H7 (cell line): ENCODE measurements at regions not wholly inside any gene's neighbourhood (a gene's known extent, or its start where the extent isn't known, plus 50 kb on each side); places are given as distances from the start of the nearest gene placed in this dataset.
"Not testable (repeated sequence)": the region's sequence is repeated elsewhere in the genome, so short reads cannot be mapped to it uniquely, and the experiment has no call there.

Source experiments
- DNase-seq: peaks from one replicate; pipeline ENCODE4 v3.0.0; 2012
- H3K27me3 ChIP-seq: 2 replicates; pipeline ENCODE4 v1.6.0; 2011; ENCODE audit warnings: mild to moderate bottlenecking, low read length; ENCODE audit not compliant: control insufficient read depth, insufficient read depth
- H3K36me3 ChIP-seq: replicated peaks from 2 replicates; pipeline ENCODE4 v1.5.1; 2011; ENCODE audit warnings: low read length; ENCODE audit not compliant: control insufficient read depth, insufficient read depth
- H3K4me3 ChIP-seq: 2 replicates; pipeline ENCODE4 v1.5.1; 2011; ENCODE audit warnings: low read depth, mild to moderate bottlenecking, control low read depth, low read length, moderate library complexity; ENCODE audit not compliant: insufficient read depth

DNA sequence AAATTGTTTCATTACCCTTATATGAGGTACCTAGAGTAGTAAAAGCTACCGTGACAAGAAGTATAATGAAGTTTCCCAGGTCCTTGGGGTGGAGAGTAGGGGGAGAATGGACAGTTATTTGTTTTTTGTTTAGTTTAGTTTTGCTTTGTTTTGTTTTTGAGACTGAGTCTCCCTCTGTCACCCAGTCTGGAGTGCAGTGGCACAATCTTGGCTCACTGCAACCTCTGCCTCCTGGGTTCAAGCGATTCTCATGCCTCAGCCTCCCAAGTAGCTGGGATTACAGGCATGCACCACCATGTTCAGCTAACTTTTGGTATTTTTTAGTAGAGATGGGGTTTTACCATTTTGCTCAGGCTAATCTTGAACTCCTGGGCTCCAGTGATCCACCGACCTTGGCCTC is 94.2 kb downstream of the VPREB1 start:
- DNase-seq, H3K4me3 ChIP-seq, H3K36me3 ChIP-seq: not testable (repeated sequence)
- H3K27me3 ChIP-seq, result peaks cover 94% of the 10 kb centered on the region

GRCh38 chr22:22341736-22342135 is 97.2 kb downstream of the VPREB1 start:
- H3K27me3 ChIP-seq, result peaks cover 96% of the 10 kb centered on the region
- no peaks in the 10 kb centered on the region for H3K36me3 ChIP-seq
- H3K4me3 ChIP-seq, result no peak overlapping the region
- no peak for DNase-seq

DNA sequence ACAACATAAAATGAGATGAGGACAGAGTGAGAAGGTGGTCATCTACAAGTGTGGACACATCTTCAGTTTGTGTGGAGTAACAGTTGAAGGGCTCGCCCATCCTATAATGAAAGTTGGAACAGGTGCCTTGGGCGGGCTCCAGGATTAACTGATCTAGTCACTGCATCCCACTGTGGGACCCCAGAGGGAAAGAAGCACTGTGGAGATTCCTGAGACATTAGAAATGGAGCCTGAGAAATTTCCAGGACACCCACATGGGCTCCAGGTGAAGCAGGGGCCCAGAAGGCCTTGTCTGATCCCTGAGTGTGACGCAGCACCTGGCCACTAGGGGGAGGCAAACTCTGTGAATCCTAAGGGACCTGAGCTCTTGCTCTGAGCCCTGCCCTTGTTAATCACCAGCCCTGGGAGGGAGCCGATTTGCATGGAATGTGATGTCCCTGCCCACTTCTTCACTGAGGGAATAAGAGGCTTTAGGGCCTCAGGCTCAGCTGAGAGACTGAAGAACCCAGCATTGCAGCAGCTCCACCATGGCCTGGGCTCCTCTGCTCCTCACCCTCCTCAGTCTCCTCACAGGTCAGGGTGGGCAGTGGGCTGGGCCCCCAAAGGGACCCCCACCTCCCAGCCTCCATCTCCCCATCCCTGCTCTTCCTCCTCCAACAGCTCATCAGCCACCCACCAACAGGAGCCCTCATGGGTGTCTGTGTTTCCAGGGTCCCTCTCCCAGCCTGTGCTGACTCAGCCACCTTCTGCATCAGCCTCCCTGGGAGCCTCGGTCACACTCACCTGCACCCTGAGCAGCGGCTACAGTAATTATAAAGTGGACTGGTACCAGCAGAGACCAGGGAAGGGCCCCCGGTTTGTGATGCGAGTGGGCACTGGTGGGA is 98.4 kb downstream of the VPREB1 start:
- no peak overlapping the region for H3K4me3 ChIP-seq
- peak; percentile 91 for DNase-seq
- H3K36me3 ChIP-seq, result no peaks in the 10 kb centered on the region
- H3K27me3 ChIP-seq, result peaks cover 97% of the 10 kb centered on the region

DNA sequence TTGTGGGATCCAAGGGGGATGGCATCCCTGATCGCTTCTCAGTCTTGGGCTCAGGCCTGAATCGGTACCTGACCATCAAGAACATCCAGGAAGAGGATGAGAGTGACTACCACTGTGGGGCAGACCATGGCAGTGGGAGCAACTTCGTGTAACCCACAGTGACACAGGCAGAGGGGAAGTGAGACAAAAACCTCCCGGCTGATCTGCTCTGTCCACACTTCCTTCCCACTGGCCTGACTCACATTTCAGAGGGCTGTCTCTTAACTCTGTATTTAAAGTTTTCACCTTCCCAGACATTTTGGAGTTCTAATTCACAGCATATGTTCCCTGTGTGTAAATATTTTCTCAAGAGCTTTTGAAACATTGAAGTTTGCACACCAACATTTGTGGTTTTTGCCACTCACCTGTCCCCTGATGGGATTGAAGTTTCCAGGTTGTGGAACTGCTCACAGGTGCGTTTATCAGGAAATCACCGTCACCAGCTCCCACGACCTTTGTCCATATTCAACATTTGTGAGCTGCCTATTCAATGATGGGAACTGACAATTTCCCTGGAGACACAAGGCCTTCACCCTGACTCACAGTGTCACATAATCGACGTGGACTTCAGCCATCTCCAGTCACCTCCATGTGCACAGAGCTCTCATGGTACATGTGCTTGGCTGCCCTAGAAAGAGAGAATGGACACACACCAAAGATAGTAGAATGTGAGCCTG is 99.2 kb downstream of the VPREB1 start:
- H3K4me3 ChIP-seq, result no peak overlapping the region
- no peaks in the 10 kb centered on the region for H3K36me3 ChIP-seq
- DNase-seq, result no peak
- H3K27me3 ChIP-seq, result peaks cover 97% of the 10 kb centered on the region

DNA sequence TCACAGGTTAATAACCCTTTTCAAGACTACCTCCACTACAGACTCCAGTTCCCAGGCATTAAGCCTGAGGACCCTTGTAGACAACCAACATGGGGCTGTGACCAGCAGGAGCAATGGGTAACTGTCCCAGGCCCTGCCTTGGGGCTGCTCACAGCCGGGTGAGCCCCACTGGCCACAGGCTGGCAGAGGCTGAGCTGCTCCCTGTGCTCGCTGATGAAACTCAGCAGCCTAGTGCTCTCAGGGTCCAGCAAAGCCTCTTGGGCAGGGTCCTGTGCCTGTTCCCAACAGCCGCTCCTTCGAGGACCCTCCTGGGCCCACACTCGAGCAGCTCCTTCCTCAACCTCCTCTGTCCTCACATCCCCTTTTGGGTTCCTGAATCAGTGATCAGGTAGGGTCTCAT is 99.8 kb downstream of the VPREB1 start:
- Histone ChIP-seq H3K36me3 (no peaks in the 10 kb centered on the region), H3K27me3 (peaks cover 97% of the 10 kb centered on the region), H3K4me3 (no peak overlapping the region)
- no peak for DNase-seq

GRCh38 chr22:22345781-22346180 is 101.2 kb downstream of the VPREB1 start:
- DNase-seq, result no peak
- no peaks in the 10 kb centered on the region for H3K36me3 ChIP-seq
- H3K4me3 ChIP-seq, result no peak overlapping the region
- peaks cover 97% of the 10 kb centered on the region for H3K27me3 ChIP-seq

- Histone ChIP-seq H3K36me3 (no peaks in the 10 kb centered on the region), H3K4me3 (no peak overlapping the region), H3K27me3 (peaks cover 97% of the 10 kb centered on the region)
- no peak for DNase-seq
Measured at GRCh38 chr22:22346401-22347107, 102.0 kb downstream of the VPREB1 start.

GRCh38 chr22:22348127-22348814 is 103.7 kb downstream of the VPREB1 start:
- Histone ChIP-seq H3K36me3 (no peaks in the 10 kb centered on the region), H3K27me3 (peaks cover 99% of the 10 kb centered on the region), H3K4me3 (no peak overlapping the region)
- peak; percentile 34 for DNase-seq

DNA sequence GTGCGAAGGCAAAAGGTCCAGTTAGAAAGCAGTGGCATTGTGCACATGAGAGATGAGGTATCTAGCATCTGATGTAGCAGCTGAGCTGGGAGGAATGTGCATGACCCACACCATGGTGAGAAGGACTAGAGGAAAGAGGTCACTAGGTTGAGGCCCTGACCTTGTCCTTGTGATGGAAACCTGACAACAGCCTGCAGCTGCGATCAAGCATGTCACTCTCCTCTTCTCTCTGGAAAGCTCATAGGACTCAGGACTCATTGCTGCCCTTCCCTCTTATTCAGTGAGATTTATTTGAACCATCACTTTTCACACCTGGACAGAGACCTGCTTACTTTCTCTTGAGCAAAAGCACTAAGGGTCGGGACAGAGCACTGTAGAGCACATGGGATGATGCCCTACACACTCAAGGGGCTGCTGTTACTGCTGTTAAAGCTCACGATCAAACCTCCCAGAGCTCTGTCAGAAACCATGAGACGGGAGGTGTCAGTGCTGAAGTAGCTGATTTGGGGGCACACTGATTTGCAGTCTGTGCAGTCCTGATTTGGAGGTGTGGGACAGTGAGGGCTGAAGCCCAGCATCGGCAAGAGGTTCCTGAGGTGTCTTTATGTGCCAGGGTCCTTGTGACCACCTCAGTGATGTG is 104.3 kb downstream of the VPREB1 start:
- peaks cover 99% of the 10 kb centered on the region for H3K27me3 ChIP-seq
- H3K4me3 ChIP-seq, result no peak overlapping the region
- DNase-seq, result no peak
- no peaks in the 10 kb centered on the region for H3K36me3 ChIP-seq

DNA sequence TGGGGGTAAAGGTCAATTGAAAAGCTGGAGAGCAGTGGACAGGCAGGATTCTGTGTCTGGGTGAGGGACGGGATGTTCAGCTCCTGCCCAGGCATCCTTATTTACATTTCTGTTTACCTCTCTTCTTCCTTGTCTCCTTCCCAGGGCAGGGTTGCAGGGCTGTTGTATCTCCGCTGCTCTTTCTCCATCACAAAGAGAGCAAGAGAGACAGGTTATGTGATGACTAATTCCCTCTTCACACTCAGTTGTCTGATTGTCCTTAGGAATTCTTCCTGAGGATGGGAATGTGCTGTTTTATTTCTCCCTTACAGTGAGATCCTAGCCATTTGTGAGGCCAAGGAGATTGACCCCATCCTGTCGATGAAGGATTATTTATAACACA is 104.9 kb downstream of the VPREB1 start:
- Histone ChIP-seq H3K4me3 (no peak overlapping the region), H3K36me3 (no peaks in the 10 kb centered on the region), H3K27me3 (peaks cover 99% of the 10 kb centered on the region)
- DNase-seq, result no peak

GRCh38 chr22:22351366-22351765 is 106.8 kb downstream of the VPREB1 start:
- Histone ChIP-seq H3K4me3 (no peak overlapping the region), H3K27me3 (peaks cover 99% of the 10 kb centered on the region), H3K36me3 (no peaks in the 10 kb centered on the region)
- DNase-seq, result no peak

DNA sequence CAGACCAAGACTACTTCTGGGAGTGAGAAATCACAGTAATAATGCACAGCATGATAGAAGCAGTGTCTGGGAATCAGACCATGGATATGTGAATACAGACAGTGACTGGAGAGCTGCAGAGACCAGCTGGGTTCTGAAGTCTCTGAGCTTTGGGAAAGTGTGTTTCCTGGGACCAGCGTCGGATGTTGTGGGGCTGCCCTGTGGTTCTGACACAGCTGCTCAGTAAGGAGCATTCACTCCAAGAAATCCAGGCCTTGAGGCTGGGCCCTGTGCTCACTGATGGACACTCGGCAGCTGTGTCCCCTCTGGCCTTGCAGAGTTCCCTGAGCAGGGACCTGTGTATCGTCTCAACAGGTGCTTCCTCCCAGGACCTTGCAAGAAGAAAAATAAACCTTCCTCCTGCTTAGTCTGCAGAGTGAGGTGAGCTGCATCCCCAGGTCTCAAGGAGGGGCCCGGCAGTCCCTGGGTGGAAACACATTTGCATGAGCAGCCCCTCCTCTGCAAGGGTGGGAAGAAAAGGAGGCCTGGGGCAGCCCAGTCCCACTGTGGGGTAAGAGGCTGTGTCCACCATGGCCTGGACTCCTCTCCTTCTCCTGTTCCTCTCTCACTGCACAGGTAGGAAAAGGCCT is 107.9 kb downstream of the VPREB1 start:
- H3K27me3 ChIP-seq, result peaks cover 98% of the 10 kb centered on the region

GRCh38 chr22:22355096-22355834 is 110.7 kb downstream of the VPREB1 start:
- Histone ChIP-seq H3K36me3 (no peaks in the 10 kb centered on the region), H3K27me3 (peaks cover 89% of the 10 kb centered on the region), H3K4me3 (no peak overlapping the region)
- DNase-seq, result no peak

More for the DNA sequence above, 107.9 kb downstream of the VPREB1 start:
- Histone ChIP-seq H3K4me3 (no peak overlapping the region), H3K36me3 (no peaks in the 10 kb centered on the region)
- DNase-seq, result no peak
